Cardiac fibroblast (primary cell): ENCODE measurements at regions not wholly inside any gene's neighbourhood (a gene's known extent, or its start where the extent isn't known, plus 50 kb on each side); places are given as distances from the start of the nearest gene placed in this dataset.

Source experiments
- DNase-seq, 2 donors: peaks; one replicate each; pipeline versions ENCODE4 v3.0.0 to v3.0.0-alpha.2; 2010; ENCODE audit warnings: low read depth in 2 of 2
- H3K4me3 ChIP-seq, 2 donors: replicated peaks in 1 of 2; 1 replicate in 1 of 2; 2 replicates in 1 of 2; pipeline ENCODE4 v1.5.1; 2011; ENCODE audit warnings: low read depth in 2 of 2, low read length in 2 of 2, mild to moderate bottlenecking in 2 of 2, moderate library complexity in 1 of 2
- CTCF ChIP-seq: IDR thresholded peaks from one replicate; pipeline ENCODE4 v1.5.1; 2011; ENCODE audit warnings: low read depth, mild to moderate bottlenecking, low read length, inconsistent platforms

- no peak for TF ChIP-seq CTCF
- DNase-seq, result no peak
- H3K4me3 ChIP-seq, result no peak overlapping the region
Measured at GRCh38 chr6:92339936-92340640, 1079.3 kb downstream of the EPHA7 start.

- TF ChIP-seq CTCF, result no peak
- H3K4me3 ChIP-seq, result no peak overlapping the region
- DNase-seq, result no peak
Measured at GRCh38 chr6:92337571-92337970, 1081.8 kb downstream of the EPHA7 start.

- no peak for TF ChIP-seq CTCF
- no peak for DNase-seq
- no peak overlapping the region for H3K4me3 ChIP-seq
Measured at GRCh38 chr6:92329208-92329847, 1090.0 kb downstream of the EPHA7 start.

DNA sequence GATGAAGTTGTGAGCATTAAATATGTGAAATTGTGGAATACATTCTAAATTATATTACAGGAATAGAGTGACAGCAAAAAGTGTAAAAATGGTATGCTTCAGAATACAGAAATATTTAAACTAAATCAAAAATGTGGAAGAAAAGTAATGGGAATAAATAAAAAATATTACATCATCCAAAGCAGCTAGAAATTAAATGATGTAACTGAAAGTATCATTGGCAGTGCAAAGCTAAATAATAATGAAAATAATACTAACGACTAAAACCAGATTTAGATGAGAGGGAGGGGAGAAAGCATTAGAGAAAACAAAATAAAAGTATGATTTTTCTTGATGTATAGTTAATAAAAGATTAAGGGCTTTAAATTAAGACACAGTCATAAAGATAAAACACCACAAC, 1104.0 kb downstream of the EPHA7 start:
- DNase-seq, result no peak
- TF ChIP-seq CTCF, result no peak
- H3K4me3 ChIP-seq, result no peak overlapping the region

GRCh38 chr6:92297101-92297500, 1122.3 kb downstream of the EPHA7 start:
- DNase-seq, result no peak
- TF ChIP-seq CTCF, result no peak
- no peak overlapping the region for H3K4me3 ChIP-seq

DNA sequence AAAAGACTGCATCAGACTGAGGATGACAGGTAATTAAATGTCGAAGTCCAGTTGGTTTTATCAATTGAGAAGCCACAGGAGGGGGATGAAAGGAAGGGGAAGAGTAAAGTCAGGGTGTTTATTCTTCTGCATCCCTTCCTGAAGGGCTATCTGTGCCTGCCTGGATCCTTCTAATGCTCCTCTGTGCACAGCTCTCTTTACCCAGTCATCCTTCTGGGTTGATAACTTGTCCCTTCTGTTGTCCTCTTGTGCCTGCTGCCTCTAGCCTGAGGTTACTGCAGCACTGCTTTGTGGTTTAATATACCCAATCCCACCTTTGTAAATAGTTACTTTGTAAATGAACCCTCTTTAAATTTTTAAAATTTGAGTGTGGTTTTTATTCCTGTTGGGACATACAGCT, 1127.3 kb downstream of the EPHA7 start:
- no peak for TF ChIP-seq CTCF
- no peak overlapping the region for H3K4me3 ChIP-seq
- DNase-seq, result no peak
